Ecto neural progenitor cell (in vitro differentiated cells): ENCODE measurements at regions not wholly inside any gene's neighbourhood (a gene's known extent, or its start where the extent isn't known, plus 50 kb on each side); places are given as distances from the start of the nearest gene placed in this dataset.
"Not testable (repeated sequence)": the region's sequence is repeated elsewhere in the genome, so short reads cannot be mapped to it uniquely, and the experiment has no call there.

Experiments
- DNase-seq: peaks from one replicate; pipeline ENCODE4 v3.0.0-alpha.2; 2018; ENCODE audit warnings: low spot score

GRCh38 chr14:25436288-25436875 lies 386.4 kb upstream of the STXBP6 start:
- DNase-seq, result no peak

- peak; percentile 51 for DNase-seq
Measured at GRCh38 chr14:25431211-25432076, 381.5 kb upstream of the STXBP6 start.

- DNase-seq, result no peak
Measured at GRCh38 chr14:25430808-25431207, 380.9 kb upstream of the STXBP6 start.

GRCh38 chr14:25412998-25413397 lies 363.1 kb upstream of the STXBP6 start:
- DNase-seq, result no peak

- DNase-seq, result peak; percentile 60
Measured at GRCh38 chr14:25411781-25412757, 362.1 kb upstream of the STXBP6 start.

- no peak for DNase-seq
Measured at GRCh38 chr14:25406818-25407217, 356.9 kb upstream of the STXBP6 start.

GRCh38 chr14:25400607-25401206 lies 350.8 kb upstream of the STXBP6 start:
- DNase-seq, result no peak

- no peak for DNase-seq
Measured at GRCh38 chr14:25396128-25396527, 346.2 kb upstream of the STXBP6 start.

GRCh38 chr14:25394791-25395391 lies 344.9 kb upstream of the STXBP6 start:
- no peak for DNase-seq

GRCh38 chr14:25394356-25394755 lies 344.4 kb upstream of the STXBP6 start:
- no peak for DNase-seq

- DNase-seq, result no peak
Measured at GRCh38 chr14:25389948-25390347, 340.0 kb upstream of the STXBP6 start.

- DNase-seq, result no peak
Measured at GRCh38 chr14:25381498-25381897, 331.6 kb upstream of the STXBP6 start.

- no peak for DNase-seq
Measured at GRCh38 chr14:25375639-25376038, 325.7 kb upstream of the STXBP6 start.

GRCh38 chr14:25371068-25371467 lies 321.1 kb upstream of the STXBP6 start:
- no peak for DNase-seq

GRCh38 chr14:25370057-25370456 lies 320.1 kb upstream of the STXBP6 start:
- not testable (repeated sequence) for DNase-seq

- DNase-seq, result no peak
Measured at GRCh38 chr14:25358330-25358729, 308.4 kb upstream of the STXBP6 start.

GRCh38 chr14:25351269-25351668 lies 301.3 kb upstream of the STXBP6 start:
- DNase-seq, result no peak

- no peak for DNase-seq
Measured at GRCh38 chr14:25350802-25351201, 300.9 kb upstream of the STXBP6 start.

GRCh38 chr14:25350021-25350420 lies 300.1 kb upstream of the STXBP6 start:
- no peak for DNase-seq

GRCh38 chr14:25349269-25349668 lies 299.3 kb upstream of the STXBP6 start:
- no peak for DNase-seq

GRCh38 chr14:25340882-25341281 lies 290.9 kb upstream of the STXBP6 start:
- DNase-seq, result no peak

GRCh38 chr14:25322784-25323183 lies 272.8 kb upstream of the STXBP6 start:
- DNase-seq, result no peak
